AG09309 (cell line): ENCODE measurements at regions not wholly inside any gene's neighbourhood (a gene's known extent, or its start where the extent isn't known, plus 50 kb on each side); places are given as distances from the start of the nearest gene placed in this dataset.

Source experiments
- DNase-seq: peaks from one replicate; pipeline ENCODE4 v3.0.0-alpha.2; 2010; ENCODE audit warnings: low read depth
- H3K4me3 ChIP-seq: 2 replicates; pipeline ENCODE4 v1.5.1; 2011; ENCODE audit warnings: mild to moderate bottlenecking, low read depth, low read length, moderate library complexity; ENCODE audit not compliant: control insufficient read depth
- TF ChIP-seq, protein P1 (sequence below): IDR thresholded peaks from 2 replicates; pipeline ENCODE4 v1.5.1; 2011; ENCODE audit warnings: mild to moderate bottlenecking, low read depth, low read length, inconsistent platforms; ENCODE audit not compliant: insufficient read depth, control insufficient read depth; ENCODE audit errors: missing control alignments

DNA sequence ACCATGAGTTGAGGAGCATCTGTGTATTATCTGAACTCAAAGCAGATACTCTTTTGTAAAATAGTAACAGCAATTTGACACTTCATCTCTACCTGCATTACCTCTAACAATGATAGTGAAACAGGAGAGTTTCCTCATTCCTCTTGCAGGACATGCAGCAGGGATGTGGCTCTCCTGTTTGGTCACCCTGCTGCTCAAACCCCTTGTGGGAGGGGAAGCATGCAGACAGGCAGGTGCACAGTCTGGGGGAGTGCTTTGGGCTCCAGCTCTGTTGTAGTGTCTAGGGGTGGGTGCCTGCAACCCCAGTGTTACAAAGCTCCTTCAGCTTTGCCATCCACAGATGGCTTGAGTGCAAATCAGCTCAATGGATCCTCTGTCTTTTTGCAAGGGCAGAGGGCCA, 827.6 kb downstream of the DACH1 start:
- no peak overlapping the region for H3K4me3 ChIP-seq
- DNase-seq, result no peak
- TF ChIP-seq, protein P1, sequence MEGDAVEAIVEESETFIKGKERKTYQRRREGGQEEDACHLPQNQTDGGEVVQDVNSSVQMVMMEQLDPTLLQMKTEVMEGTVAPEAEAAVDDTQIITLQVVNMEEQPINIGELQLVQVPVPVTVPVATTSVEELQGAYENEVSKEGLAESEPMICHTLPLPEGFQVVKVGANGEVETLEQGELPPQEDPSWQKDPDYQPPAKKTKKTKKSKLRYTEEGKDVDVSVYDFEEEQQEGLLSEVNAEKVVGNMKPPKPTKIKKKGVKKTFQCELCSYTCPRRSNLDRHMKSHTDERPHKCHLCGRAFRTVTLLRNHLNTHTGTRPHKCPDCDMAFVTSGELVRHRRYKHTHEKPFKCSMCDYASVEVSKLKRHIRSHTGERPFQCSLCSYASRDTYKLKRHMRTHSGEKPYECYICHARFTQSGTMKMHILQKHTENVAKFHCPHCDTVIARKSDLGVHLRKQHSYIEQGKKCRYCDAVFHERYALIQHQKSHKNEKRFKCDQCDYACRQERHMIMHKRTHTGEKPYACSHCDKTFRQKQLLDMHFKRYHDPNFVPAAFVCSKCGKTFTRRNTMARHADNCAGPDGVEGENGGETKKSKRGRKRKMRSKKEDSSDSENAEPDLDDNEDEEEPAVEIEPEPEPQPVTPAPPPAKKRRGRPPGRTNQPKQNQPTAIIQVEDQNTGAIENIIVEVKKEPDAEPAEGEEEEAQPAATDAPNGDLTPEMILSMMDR, result no peak

DNA sequence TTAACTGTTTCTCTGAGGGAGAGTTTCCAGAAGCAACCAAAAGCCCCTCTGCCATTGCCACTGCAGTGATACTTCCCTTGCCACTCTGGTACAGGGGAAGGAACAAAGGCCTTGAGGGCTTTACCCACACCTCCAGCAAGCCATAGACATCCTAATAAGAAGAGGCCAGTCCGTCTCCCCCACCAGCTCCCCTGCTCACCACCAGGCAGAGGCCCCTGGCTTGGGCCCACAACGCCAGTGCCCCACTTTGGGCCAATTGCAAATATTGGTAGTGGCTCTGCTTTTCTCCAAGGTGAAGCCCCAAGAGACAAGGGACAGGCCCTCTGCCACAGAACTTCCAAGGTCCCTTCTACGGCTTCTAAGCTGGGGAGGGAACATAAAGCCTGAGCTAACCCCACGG, 833.0 kb downstream of the DACH1 start:
- H3K4me3 ChIP-seq, result no peak overlapping the region
- TF ChIP-seq, protein P1, result no peak
- no peak for DNase-seq

DNA sequence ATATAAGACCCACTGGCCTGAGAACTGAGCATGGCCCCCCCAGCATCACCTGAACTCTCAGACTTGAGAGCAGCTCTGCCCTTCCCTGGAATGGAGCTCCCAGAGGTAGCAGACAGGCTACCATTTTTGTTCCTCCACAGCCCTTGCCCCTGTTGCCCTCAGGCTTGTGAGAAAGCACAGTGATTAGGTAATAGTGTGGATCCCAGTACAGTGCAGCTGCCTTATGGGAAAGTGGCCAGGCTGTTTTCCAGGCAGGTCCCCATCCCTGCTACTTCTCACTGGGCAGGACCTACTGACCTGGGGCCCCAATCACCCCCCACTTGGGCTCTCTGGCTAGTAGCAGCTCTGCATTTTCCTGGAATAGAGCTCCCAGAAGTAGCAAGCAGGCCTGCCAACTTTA, 834.0 kb downstream of the DACH1 start:
- no peak overlapping the region for H3K4me3 ChIP-seq
- DNase-seq, result no peak
- TF ChIP-seq, protein P1, result no peak

DNA sequence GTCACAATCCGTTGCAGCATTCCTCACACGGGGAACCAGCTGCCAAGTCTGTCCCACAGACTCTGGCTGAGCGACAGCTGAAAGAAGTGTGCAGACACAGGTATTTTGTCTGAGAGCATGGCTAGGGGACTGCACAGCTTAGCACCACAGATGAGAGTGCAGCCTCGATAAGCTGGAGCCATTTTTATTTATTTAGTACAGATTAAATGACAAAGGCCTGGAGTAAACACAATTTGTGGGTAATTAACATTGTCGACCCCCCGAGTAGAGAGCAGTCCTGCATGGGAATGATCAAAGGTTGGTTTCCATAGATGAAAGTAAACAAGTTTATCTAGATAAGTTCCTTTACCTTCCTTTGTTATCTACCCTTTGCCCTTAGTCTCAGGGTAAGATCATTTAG, 836.2 kb downstream of the DACH1 start:
- no peak overlapping the region for H3K4me3 ChIP-seq
- DNase-seq, result no peak
- TF ChIP-seq, protein P1, result no peak

DNA sequence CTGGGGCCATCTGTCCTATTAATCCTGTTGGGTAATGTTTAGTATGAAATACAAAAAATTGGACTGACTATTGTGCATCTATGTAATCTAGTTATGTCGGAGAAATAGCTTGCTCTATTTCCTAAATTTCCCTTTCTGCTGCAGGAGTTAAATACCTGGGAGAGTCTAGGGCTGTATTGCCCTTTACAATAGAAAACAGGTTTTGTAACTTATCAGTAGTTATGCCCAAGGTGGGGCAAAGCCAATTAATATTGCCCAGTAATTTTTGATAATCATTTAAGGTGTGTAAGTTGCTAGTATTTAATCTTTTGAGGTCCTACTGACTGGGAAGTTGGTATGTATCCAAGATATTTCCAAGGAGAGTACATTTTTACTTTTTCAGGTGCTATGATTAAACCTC, 838.1 kb downstream of the DACH1 start:
- no peak overlapping the region for H3K4me3 ChIP-seq
- TF ChIP-seq, protein P1, result no peak
- DNase-seq, result no peak

DNA sequence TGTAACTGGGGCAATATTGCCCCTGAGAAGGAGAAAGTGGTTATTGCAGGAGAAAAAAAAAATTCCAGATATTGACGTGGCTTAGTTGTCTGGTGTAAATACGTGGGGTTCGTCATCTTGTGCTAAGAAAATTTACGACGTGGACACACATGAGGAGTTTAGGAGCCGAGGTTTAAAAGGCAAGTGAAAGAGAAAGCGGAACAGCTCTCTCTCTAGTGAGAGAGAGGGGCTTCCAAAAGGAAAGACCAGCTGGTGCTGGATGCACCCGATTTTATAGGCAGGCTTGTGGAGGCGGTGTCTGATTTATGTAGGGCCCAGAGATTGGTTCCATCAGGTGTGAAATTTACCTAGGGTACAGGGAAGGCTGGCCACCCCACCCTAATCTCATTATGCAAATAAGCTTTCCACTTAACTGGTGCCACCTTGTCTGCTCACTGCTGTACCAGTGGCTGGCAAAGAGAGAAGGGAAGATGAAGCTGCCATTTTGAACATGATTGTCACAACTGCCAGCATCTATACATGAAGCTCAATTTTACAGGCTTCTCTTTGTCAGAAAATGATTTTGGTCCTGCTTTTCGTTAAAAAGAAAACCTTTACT, 845.1 kb downstream of the DACH1 start:
- no peak overlapping the region for H3K4me3 ChIP-seq
- TF ChIP-seq, protein P1, result no peak
- no peak for DNase-seq

DNA sequence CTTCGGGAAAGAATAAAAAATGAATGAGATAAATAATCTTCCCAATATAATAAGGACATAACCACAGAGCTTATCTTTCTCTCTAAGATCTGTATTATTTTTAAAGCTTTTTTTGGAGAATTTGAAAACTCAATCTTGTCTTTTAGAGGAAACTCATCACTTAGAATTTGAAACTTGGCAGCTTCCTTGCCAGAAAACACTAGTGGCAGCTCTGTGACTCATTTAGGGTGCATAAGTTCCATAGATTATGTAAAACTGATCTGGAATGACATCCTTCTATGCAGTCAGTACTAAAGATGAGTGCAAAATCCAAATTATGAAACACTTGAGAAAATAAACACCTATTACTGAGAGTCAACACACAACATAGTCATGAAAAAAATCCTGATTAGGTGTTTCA, 848.0 kb downstream of the DACH1 start:
- DNase-seq, result no peak
- no peak overlapping the region for H3K4me3 ChIP-seq
- TF ChIP-seq, protein P1, result no peak
